HepG2 (cell line): ENCODE measurements at regions not wholly inside any gene's neighbourhood (a gene's known extent, or its start where the extent isn't known, plus 50 kb on each side); places are given as distances from the start of the nearest gene placed in this dataset.

Source experiments
- ATAC-seq: fragments of 200-7000 bp; cut with Tn5 transposase; 3 replicates; pipeline ENCODE4 v1.9.1; 2020; ENCODE audit warnings: mild to moderate bottlenecking, moderate library complexity
- BruUV-seq: library from RNA; stranded (reverse); fragments of 400-500 nt; replicated peaks from 2 replicates; lab custom pipeline; 2021; lab: Mats Ljungman, UMichigan
- CTCF ChIA-PET: fragments of 300-600 bp; formaldehyde crosslinking; extraction: SDS; loops from one replicate; lab custom pipeline; 2021; ENCODE audit warnings: low total read pairs, inconsistent platforms, low intra/inter-chr PET ratio; lab: Yijun Ruan, JAX
- POLR2A ChIA-PET: fragments of 350-600 bp; sonication (Branson Sonifier 250); formaldehyde crosslinking; loops from one replicate; lab custom pipeline; 2020; ENCODE audit warnings: antibody characterized with exemption, inconsistent platforms; lab: Yijun Ruan, JAX
- DNase-seq: peaks from one replicate; pipeline ENCODE4 v3.0.0-alpha.2; 2015; ENCODE audit warnings: low spot score
- FAIRE-seq: peaks from 3 replicates; lab custom pipeline; 2011; peaks lifted over from hg19 to GRCh38; lab: Jason Lieb, UNC
- H2AFZ ChIP-seq: one replicate; pipeline ENCODE4 v1.6.1; 2011; ENCODE audit warnings: low read length, inconsistent platforms
- H3K27ac ChIP-seq: fragments of 300-600 bp; 3 replicates; pipeline ENCODE4 v1.8.0; 2011; ENCODE audit warnings: mixed run types, mild to moderate bottlenecking, mixed read lengths, low read length, inconsistent platforms; ENCODE audit not compliant: insufficient read depth; ENCODE audit errors: extremely low read length
- H3K27me3 ChIP-seq, 2 experiments: fragments of 200-600 bp in 1 of 2; 2 replicates in 1 of 2; 3 replicates in 1 of 2; pipeline versions ENCODE4 v1.6.0 to v1.8.0; 2011; ENCODE audit warnings: low read length in 2 of 2, mild to moderate bottlenecking in 2 of 2, moderate library complexity in 2 of 2, inconsistent platforms in 1 of 2; ENCODE audit not compliant: insufficient read depth in 2 of 2, control insufficient read depth in 1 of 2
- H3K36me3 ChIP-seq, 2 experiments: fragments of 200-600 bp in 1 of 2; replicated peaks in 1 of 2; 2 replicates in 1 of 2; 3 replicates in 1 of 2; pipeline versions ENCODE4 v1.5.1 to v1.8.0; 2011; ENCODE audit warnings: low read length in 2 of 2, inconsistent platforms in 1 of 2; ENCODE audit not compliant: insufficient read depth in 2 of 2, control insufficient read depth in 1 of 2
- H3K4me1 ChIP-seq: 2 replicates; pipeline ENCODE4 v1.5.1; 2012; ENCODE audit warnings: low read length, inconsistent platforms; ENCODE audit not compliant: insufficient read depth
- H3K4me2 ChIP-seq: 2 replicates; pipeline ENCODE4 v1.6.0; 2011; ENCODE audit warnings: low read depth, low read length, inconsistent platforms
- H3K4me3 ChIP-seq, 3 experiments: fragments of 200-600 bp in 1 of 3; sonication (generic), shearing (Covaris generic) in 1 of 3; replicated peaks in 1 of 3; 2 replicates each; pipeline ENCODE4 v1.5.1; 2011 to 2016; ENCODE audit warnings: low read length in 3 of 3, inconsistent platforms in 2 of 3, low read depth in 2 of 3, mild to moderate bottlenecking in 2 of 3, control low read depth in 1 of 3, mixed read lengths in 1 of 3; ENCODE audit not compliant: insufficient read depth in 1 of 3
- H3K79me2 ChIP-seq: one replicate; pipeline ENCODE4 v1.6.1; 2011; ENCODE audit warnings: low read length, inconsistent platforms; ENCODE audit not compliant: insufficient read depth
- H3K9ac ChIP-seq: 2 replicates; pipeline ENCODE4 v1.6.0; 2011; ENCODE audit warnings: mild to moderate bottlenecking, low read depth, low read length, inconsistent platforms; ENCODE audit not compliant: insufficient read depth
- H3K9me3 ChIP-seq: 2 replicates; pipeline ENCODE4 v1.5.1; 2012; ENCODE audit warnings: mild to moderate bottlenecking, low read length
- H4K20me1 ChIP-seq: 2 replicates; pipeline ENCODE4 v1.6.0; 2011; ENCODE audit warnings: inconsistent platforms, mild to moderate bottlenecking, low read length, moderate library complexity; ENCODE audit not compliant: insufficient read depth
- CEBPG ChIP-seq: IDR thresholded peaks from 2 replicates; pipeline ENCODE4 v1.6.1; 2016
- ELF1 ChIP-seq: sonication (generic); formaldehyde crosslinking; IDR thresholded peaks from 2 replicates; pipeline ENCODE4 v1.4.0; 2020; ENCODE audit warnings: missing genetic modification reagents
- ELF3 ChIP-seq: IDR thresholded peaks from 2 replicates; pipeline ENCODE4 v1.6.1; 2016; ENCODE audit warnings: missing genetic modification reagents, missing compliant biosample characterization
- ETV6 ChIP-seq: sonication (generic); formaldehyde crosslinking; conservative IDR thresholded peaks from 2 replicates; pipeline ENCODE4 v1.4.0; 2020; ENCODE audit warnings: missing genetic modification reagents
- MED1 ChIP-seq: sonication (generic); formaldehyde crosslinking; IDR thresholded peaks from 2 replicates; pipeline ENCODE4 v1.4.0; 2020; ENCODE audit warnings: missing genetic modification reagents
- MIXL1 ChIP-seq: IDR thresholded peaks from 2 replicates; pipeline ENCODE4 v1.6.1; 2016
- NCOA2 ChIP-seq: sonication (generic); formaldehyde crosslinking; IDR thresholded peaks from 2 replicates; pipeline ENCODE4 v1.8.0; 2022; ENCODE audit warnings: inconsistent platforms
- NFE2L2 ChIP-seq: fragments of 150-350 bp; IDR thresholded peaks from 2 replicates; pipeline ENCODE4 v1.6.1; 2014; ENCODE audit warnings: low read length
- NKX3-1 ChIP-seq: sonication (generic); formaldehyde crosslinking; IDR thresholded peaks from 2 replicates; pipeline ENCODE4 v1.5.0; 2020; ENCODE audit warnings: missing genetic modification reagents
- PHF21A ChIP-seq: sonication (generic); formaldehyde crosslinking; IDR thresholded peaks from 2 replicates; pipeline ENCODE4 v1.5.0; 2020; ENCODE audit warnings: mild to moderate bottlenecking, missing genetic modification reagents
- RAD21 ChIP-seq: fragments of 450-650 bp; formaldehyde crosslinking; IDR thresholded peaks from 2 replicates; pipeline ENCODE4 v1.5.0; 2020; ENCODE audit warnings: mild to moderate bottlenecking
- SOX5 ChIP-seq: IDR thresholded peaks from 2 replicates; pipeline ENCODE4 v1.6.1; 2016; ENCODE audit warnings: borderline replicate concordance
- SP4 ChIP-seq: sonication (generic); formaldehyde crosslinking; IDR thresholded peaks from 2 replicates; pipeline ENCODE4 v1.8.1; 2023; ENCODE audit warnings: mild to moderate bottlenecking, missing genetic modification reagents
- THYN1 ChIP-seq: sonication (generic); formaldehyde crosslinking; IDR thresholded peaks from 2 replicates; pipeline ENCODE4 v1.8.1; 2023; ENCODE audit warnings: low read depth, mild to moderate bottlenecking, moderate library complexity, missing genetic modification reagents, borderline replicate concordance
- XRCC5 ChIP-seq: fragments of 200-400 bp; formaldehyde crosslinking; optimal IDR thresholded peaks from 2 replicates; pipeline ENCODE3; 2017; ENCODE audit warnings: mild to moderate bottlenecking, low read length
- ZMYM4 ChIP-seq: sonication (generic); formaldehyde crosslinking; IDR thresholded peaks from 2 replicates; pipeline ENCODE4 v1.8.1; 2023; ENCODE audit warnings: mild to moderate bottlenecking, missing genetic modification reagents
- ZNF251 ChIP-seq: sonication (generic); formaldehyde crosslinking; IDR thresholded peaks from 2 replicates; pipeline ENCODE4 v1.9.0; 2021; ENCODE audit warnings: mild to moderate bottlenecking, missing genetic modification reagents
- ZNF34 ChIP-seq: sonication (generic); formaldehyde crosslinking; IDR thresholded peaks from 2 replicates; pipeline ENCODE4 v1.4.0; 2020; ENCODE audit warnings: mild to moderate bottlenecking, missing genetic modification reagents, borderline replicate concordance
- ZNF614 ChIP-seq: IDR thresholded peaks from 2 replicates; pipeline ENCODE4 v1.6.1; 2018; ENCODE audit warnings: missing biosample characterization, missing genetic modification reagents, inconsistent platforms, borderline replicate concordance
- ZNF749 ChIP-seq: sonication (generic); formaldehyde crosslinking; IDR thresholded peaks from 2 replicates; pipeline ENCODE4 v1.8.0; 2022; ENCODE audit warnings: mild to moderate bottlenecking, missing genetic modification reagents, moderate library complexity, borderline replicate concordance
- ZNF879 ChIP-seq: sonication (generic); formaldehyde crosslinking; IDR thresholded peaks from 2 replicates; pipeline ENCODE4 v1.8.1; 2023; ENCODE audit warnings: missing genetic modification reagents
- ZSCAN9 ChIP-seq: IDR thresholded peaks from 2 replicates; pipeline ENCODE4 v1.6.1; 2016; ENCODE audit warnings: borderline replicate concordance
- WGBS: methylation state at CpG from one replicate; pipeline ENCODE4 v1.1.6; 2017; ENCODE audit warnings: low lambda C conversion rate; 5-methylcytosine and 5-hydroxymethylcytosine counted together
- in situ Hi-C: cut with HindIII; loops from 2 replicates; pipeline ENCODE4 v1.10.0; 2017; ENCODE audit warnings: low pct_unique_long_range_greater_than_20kb; ENCODE audit not compliant: extremely low pct_ligation_motif_present
- intact Hi-C: fragments of 100-400 bp; cut with micrococcal nuclease; formaldehyde crosslinking; loops from one replicate; pipeline ENCODE4 v1.10.0; 2022; ENCODE audit not compliant: unreplicated experiment
- TF ChIP-seq, protein P1 (sequence below): IDR thresholded peaks from 2 replicates; pipeline ENCODE4 v1.6.1; 2016; ENCODE audit warnings: control low read depth
- TF ChIP-seq, protein P2 (sequence below): IDR thresholded peaks from 2 replicates; pipeline ENCODE4 v1.6.1; 2018; ENCODE audit warnings: missing genetic modification reagents, mild to moderate bottlenecking, missing compliant biosample characterization
- TF ChIP-seq, protein P3 (sequence below): sonication (generic); formaldehyde crosslinking; IDR thresholded peaks from 2 replicates; pipeline ENCODE4 v1.5.0; 2020; ENCODE audit warnings: mild to moderate bottlenecking, missing genetic modification reagents, moderate library complexity

DNA sequence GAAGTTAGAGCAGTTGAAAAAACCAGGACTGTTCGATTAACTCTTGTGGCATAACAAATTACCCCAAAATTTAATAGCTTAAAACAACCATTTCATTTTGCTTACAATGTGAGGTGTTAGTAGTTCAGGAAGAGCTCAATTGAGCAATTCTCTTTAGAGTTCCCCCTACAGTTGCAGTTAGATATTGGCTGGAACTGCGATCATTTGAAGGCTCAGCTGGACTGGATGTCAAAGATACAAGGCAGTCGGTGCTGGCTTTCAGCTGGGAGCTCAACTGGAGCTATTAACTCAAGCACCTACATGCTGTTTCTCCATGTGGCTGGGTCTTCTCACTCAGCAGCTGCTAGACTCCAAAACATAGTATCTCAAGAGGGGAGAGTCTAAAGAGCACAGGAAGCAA lies 96.0 kb upstream of the LOC128125822 start:
- peak; percentile 93 for ATAC-seq
- TF ChIP-seq ZSCAN9 (CRISPR knock-in tag) = 0 out of 2 replicates have a peak, but pooled peaks have one; percentile 30
- TF ChIP-seq SOX5 (CRISPR knock-in tag) = 0 out of 2 replicates have a peak, but pooled peaks have one; percentile 8
- no peak for TF ChIP-seq PHF21A (CRISPR knock-in tag)
- TF ChIP-seq ZNF879 (CRISPR knock-in tag) = no peak
- TF ChIP-seq ZNF614 (CRISPR knock-in tag) = peak; percentile 50; the same call in 1 of the 2 replicates
- peak; percentile 6 for TF ChIP-seq XRCC5
- no peak for TF ChIP-seq NKX3-1 (CRISPR knock-in tag)
- TF ChIP-seq RAD21 (CRISPR knock-in tag) = peak; percentile 39; the same call in 1 of the 2 replicates
- TF ChIP-seq, protein P1, sequence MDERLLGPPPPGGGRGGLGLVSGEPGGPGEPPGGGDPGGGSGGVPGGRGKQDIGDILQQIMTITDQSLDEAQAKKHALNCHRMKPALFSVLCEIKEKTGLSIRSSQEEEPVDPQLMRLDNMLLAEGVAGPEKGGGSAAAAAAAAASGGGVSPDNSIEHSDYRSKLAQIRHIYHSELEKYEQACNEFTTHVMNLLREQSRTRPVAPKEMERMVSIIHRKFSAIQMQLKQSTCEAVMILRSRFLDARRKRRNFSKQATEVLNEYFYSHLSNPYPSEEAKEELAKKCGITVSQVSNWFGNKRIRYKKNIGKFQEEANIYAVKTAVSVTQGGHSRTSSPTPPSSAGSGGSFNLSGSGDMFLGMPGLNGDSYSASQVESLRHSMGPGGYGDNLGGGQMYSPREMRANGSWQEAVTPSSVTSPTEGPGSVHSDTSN (CRISPR knock-in tag) = no peak
- no peak for TF ChIP-seq ETV6 (CRISPR knock-in tag)
- TF ChIP-seq ZNF749 = no peak
- TF ChIP-seq CEBPG (CRISPR knock-in tag) = peak; percentile 89
- TF ChIP-seq, protein P2, sequence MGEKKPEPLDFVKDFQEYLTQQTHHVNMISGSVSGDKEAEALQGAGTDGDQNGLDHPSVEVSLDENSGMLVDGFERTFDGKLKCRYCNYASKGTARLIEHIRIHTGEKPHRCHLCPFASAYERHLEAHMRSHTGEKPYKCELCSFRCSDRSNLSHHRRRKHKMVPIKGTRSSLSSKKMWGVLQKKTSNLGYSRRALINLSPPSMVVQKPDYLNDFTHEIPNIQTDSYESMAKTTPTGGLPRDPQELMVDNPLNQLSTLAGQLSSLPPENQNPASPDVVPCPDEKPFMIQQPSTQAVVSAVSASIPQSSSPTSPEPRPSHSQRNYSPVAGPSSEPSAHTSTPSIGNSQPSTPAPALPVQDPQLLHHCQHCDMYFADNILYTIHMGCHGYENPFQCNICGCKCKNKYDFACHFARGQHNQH (CRISPR knock-in tag) = no peak
- TF ChIP-seq THYN1 (CRISPR knock-in tag) = no peak
- TF ChIP-seq, protein P3, sequence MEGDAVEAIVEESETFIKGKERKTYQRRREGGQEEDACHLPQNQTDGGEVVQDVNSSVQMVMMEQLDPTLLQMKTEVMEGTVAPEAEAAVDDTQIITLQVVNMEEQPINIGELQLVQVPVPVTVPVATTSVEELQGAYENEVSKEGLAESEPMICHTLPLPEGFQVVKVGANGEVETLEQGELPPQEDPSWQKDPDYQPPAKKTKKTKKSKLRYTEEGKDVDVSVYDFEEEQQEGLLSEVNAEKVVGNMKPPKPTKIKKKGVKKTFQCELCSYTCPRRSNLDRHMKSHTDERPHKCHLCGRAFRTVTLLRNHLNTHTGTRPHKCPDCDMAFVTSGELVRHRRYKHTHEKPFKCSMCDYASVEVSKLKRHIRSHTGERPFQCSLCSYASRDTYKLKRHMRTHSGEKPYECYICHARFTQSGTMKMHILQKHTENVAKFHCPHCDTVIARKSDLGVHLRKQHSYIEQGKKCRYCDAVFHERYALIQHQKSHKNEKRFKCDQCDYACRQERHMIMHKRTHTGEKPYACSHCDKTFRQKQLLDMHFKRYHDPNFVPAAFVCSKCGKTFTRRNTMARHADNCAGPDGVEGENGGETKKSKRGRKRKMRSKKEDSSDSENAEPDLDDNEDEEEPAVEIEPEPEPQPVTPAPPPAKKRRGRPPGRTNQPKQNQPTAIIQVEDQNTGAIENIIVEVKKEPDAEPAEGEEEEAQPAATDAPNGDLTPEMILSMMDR (CRISPR knock-in tag) = peak; percentile 49
- no peak for TF ChIP-seq NFE2L2
- no peak for TF ChIP-seq ZNF34
- TF ChIP-seq ZMYM4 (CRISPR knock-in tag) = peak; percentile 51; the same call in 1 of the 2 replicates
- TF ChIP-seq SP4 (CRISPR knock-in tag) = no peak
- no peak for TF ChIP-seq ELF3
- TF ChIP-seq ELF1 (CRISPR knock-in tag) = 0 out of 2 replicates have a peak, but pooled peaks have one; percentile 26
- peak; percentile 71 for TF ChIP-seq MIXL1
- 0 out of 2 replicates have a peak, but pooled peaks have one; percentile 23 for TF ChIP-seq NCOA2 (CRISPR knock-in tag)
- no peak for TF ChIP-seq ZNF251
- TF ChIP-seq MED1 (CRISPR knock-in tag) = peak; percentile 30; the same call in 1 of the 2 replicates

More for the DNA sequence above, 96.0 kb upstream of the LOC128125822 start:
- intact Hi-C loops (loop anchor here (5.0 kb wide), 1 partner anchor 36 kb away; no protein-coding TSS in a partner anchor), in situ Hi-C loops (no loop called here)
- H3K36me3 ChIP-seq = no peaks in the 10 kb centered on the region
- FAIRE-seq = peak; percentile 74
- ChIA-PET CTCF (no interaction called here), POLR2A (interaction anchor here (0.8 to 1.4 kb wide), 10 partner anchors 10 to 123 kb away, joined by 3 to 6 read pairs (median 4); no protein-coding TSS in a partner anchor)
- no peak overlapping the region for H2AFZ ChIP-seq
- peak overlapping the region; percentile 1 for H3K27ac ChIP-seq
- peak; percentile 60 for DNase-seq
- BruUV-seq = no TSS peak
- no peaks in the 10 kb centered on the region for H3K79me2 ChIP-seq
- H3K4me1 ChIP-seq = peaks cover 42% of the 10 kb centered on the region
- H3K4me2 ChIP-seq = no peak overlapping the region
- no peaks in the 10 kb centered on the region for H3K9me3 ChIP-seq
- H3K4me3 ChIP-seq = no peak overlapping the region
- no peaks in the 10 kb centered on the region for H4K20me1 ChIP-seq
- WGBS = 52% methylated on average over 3 of the region's 3 CpGs
- no peaks in the 10 kb centered on the region for H3K27me3 ChIP-seq
- no peak overlapping the region for H3K9ac ChIP-seq
